ENCODE measurements at regions not wholly inside any gene's neighbourhood (a gene's known extent, or its start where the extent isn't known, plus 50 kb on each side); places are given as distances from the start of the nearest gene placed in this dataset.

DNA sequence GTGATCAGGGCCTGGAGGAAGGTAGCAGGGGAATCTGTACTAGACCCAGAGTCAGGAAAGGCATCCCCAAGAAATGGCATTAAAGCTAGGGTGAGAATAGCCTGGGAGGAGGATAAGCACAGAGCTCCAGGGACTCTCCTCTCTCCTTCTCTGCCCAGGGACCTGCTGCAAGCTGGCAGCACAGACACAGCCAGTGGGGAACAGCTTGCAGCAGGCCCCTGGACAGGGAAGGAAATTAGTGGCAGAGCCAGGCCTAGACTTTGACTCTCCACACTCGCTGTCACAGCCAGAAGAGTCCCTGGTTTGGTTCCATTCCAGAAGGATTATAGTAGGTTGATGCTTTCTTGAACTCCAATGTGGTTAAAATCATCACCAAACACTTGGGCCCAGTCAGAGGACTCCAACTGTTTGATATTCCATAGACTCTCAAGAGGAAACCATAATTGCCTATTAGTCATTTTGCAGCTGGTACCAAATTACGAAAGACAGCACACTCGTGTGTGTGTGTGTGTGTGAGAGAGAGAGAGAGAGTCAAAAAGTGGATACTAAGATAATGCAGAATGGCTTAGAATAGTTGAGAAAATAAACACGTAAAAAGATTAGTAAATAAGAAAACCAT is 95.5 kb upstream of the ATP8B1 start:
- H3K9ac ChIP-seq (ENCODE audit: low read depth in 1 of 2, low read length in 2 of 2) = no peak overlapping the region
- 77% methylated on average over 4 of the region's 4 CpGs for WGBS
- no peaks in the 10 kb centered on the region for H3K9me3 ChIP-seq (ENCODE audit: control insufficient read depth in 4 of 4, low read length in 3 of 4)
- H3K27me3 ChIP-seq (ENCODE audit: control insufficient read depth in 4 of 4, insufficient read depth in 4 of 4, low read length in 3 of 4) = no peaks in the 10 kb centered on the region
- DNase-seq (ENCODE audit: low spot score) = no peak
- no peak overlapping the region for H3K27ac ChIP-seq (ENCODE audit: low read depth in 1 of 2, low read length in 2 of 2)
- H3K36me3 ChIP-seq (ENCODE audit: control insufficient read depth in 4 of 4, insufficient read depth in 3 of 4, low read depth in 1 of 4, low read length in 3 of 4) = no peaks in the 10 kb centered on the region
- TF ChIP-seq SP1 (IDR thresholded peaks at IDR 0.05) (no peak), GABPA (IDR thresholded peaks at IDR 0.05 in 1 of 2, conservative IDR thresholded peaks at IDR 0.05 in 1 of 2) (no peak), MAX (IDR thresholded peaks at IDR 0.05) (no peak), RAD21 (IDR thresholded peaks at IDR 0.05) (no peak), YY1 (IDR thresholded peaks at IDR 0.05) (no peak), RXRA (IDR thresholded peaks at IDR 0.05) (no peak), NR2F2 (IDR thresholded peaks at IDR 0.05) (no peak), FOXA2 (IDR thresholded peaks at IDR 0.05) (no peak), HNF4A (conservative IDR thresholded peaks at IDR 0.05) (no peak), TAF1 (conservative IDR thresholded peaks at IDR 0.05) (no peak), CTCF (IDR thresholded peaks at IDR 0.05; ENCODE audit: low read depth, low read length, missing input control) (no peak), EGR1 (IDR thresholded peaks at IDR 0.05; ENCODE audit: low read depth in 2 of 2) (no peak), REST (IDR thresholded peaks at IDR 0.05) (no peak), ZBTB33 (IDR thresholded peaks at IDR 0.05) (no peak), FOXA1 (IDR thresholded peaks at IDR 0.05) (no peak)
- TF ChIP-seq, protein P1, sequence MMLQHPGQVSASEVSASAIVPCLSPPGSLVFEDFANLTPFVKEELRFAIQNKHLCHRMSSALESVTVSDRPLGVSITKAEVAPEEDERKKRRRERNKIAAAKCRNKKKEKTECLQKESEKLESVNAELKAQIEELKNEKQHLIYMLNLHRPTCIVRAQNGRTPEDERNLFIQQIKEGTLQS (IDR thresholded peaks at IDR 0.05) = no peak
- no peak overlapping the region for H3K4me3 ChIP-seq (ENCODE audit: low read depth in 1 of 3, low read length in 3 of 3)
- H3K4me1 ChIP-seq (ENCODE audit: control insufficient read depth in 4 of 4, insufficient read depth in 4 of 4, low read length in 3 of 4) = no peaks in the 10 kb centered on the region

All from liver (tissue), 8 donors.